Breast epithelium (tissue), 4 donors: ENCODE measurements at regions not wholly inside any gene's neighbourhood (a gene's known extent, or its start where the extent isn't known, plus 50 kb on each side); places are given as distances from the start of the nearest gene placed in this dataset.

Experiments
- DNase-seq, 2 donors: peaks; one replicate each; pipeline ENCODE4 v3.0.0-alpha.2; 2019; ENCODE audit warnings: low spot score in 2 of 2
- H3K27ac ChIP-seq, 2 donors: fragments of 200-600 bp; sonication (generic) in 1 of 2; one replicate each; pipeline ENCODE4 v1.5.1; 2016 to 2019; ENCODE audit warnings: mild to moderate bottlenecking in 1 of 2
- H3K27me3 ChIP-seq, 2 donors: fragments of 200-600 bp; sonication (generic) in 1 of 2; one replicate each; pipeline versions ENCODE4 v1.5.1 to v1.6.0; 2017 to 2019; ENCODE audit warnings: control low read depth in 1 of 2, mild to moderate bottlenecking in 1 of 2
- H3K36me3 ChIP-seq: fragments of 200-600 bp; one replicate; pipeline ENCODE4 v1.5.1; 2019
- H3K4me1 ChIP-seq, 2 donors: fragments of 200-600 bp; sonication (generic); one replicate each; pipeline ENCODE4 v1.5.1; 2016 to 2019; ENCODE audit warnings: control low read depth in 1 of 2
- H3K4me3 ChIP-seq, 3 donors: fragments of 200-600 bp; sonication (generic); 1 replicate in 2 of 3; 2 replicates in 1 of 3; pipeline ENCODE4 v1.5.1; 2016 to 2019; ENCODE audit warnings: mild to moderate bottlenecking in 3 of 3, moderate library complexity in 2 of 3
- H3K9me3 ChIP-seq, 2 donors: fragments of 200-600 bp; sonication (generic) in 1 of 2; one replicate each; pipeline ENCODE4 v1.5.1; 2016 to 2019; ENCODE audit warnings: control low read depth in 1 of 2
- CTCF ChIP-seq, 3 donors: fragments of 450-650 bp; IDR thresholded peaks; one replicate each; pipeline ENCODE4 v1.5.1; 2016 to 2017; ENCODE audit warnings: antibody characterized with exemption in 3 of 3, mild to moderate bottlenecking in 3 of 3, moderate library complexity in 3 of 3
- POLR2A ChIP-seq: fragments of 450-650 bp; IDR thresholded peaks from one replicate; pipeline ENCODE4 v1.6.1; 2016; ENCODE audit warnings: antibody characterized with exemption, mild to moderate bottlenecking, moderate library complexity
- POLR2AphosphoS5 ChIP-seq, 3 donors: sonication (generic); formaldehyde crosslinking; IDR thresholded peaks; one replicate each; pipeline ENCODE4 v1.6.1; 2017; ENCODE audit warnings: antibody characterized with exemption in 3 of 3
- intact Hi-C: fragments of 100-400 bp; cut with DNase I; formaldehyde crosslinking; loops from one replicate; pipeline ENCODE4 v1.15.1; 2023; ENCODE audit warnings: low total_unique reads

- intact Hi-C loops, result no loop called here
- H3K9me3 ChIP-seq, result no peaks in the 10 kb centered on the region
- no peaks in the 10 kb centered on the region for H3K36me3 ChIP-seq
- no peaks in the 10 kb centered on the region for H3K27me3 ChIP-seq
- H3K4me1 ChIP-seq, result no peaks in the 10 kb centered on the region
- TF ChIP-seq POLR2AphosphoS5 (IDR thresholded peaks at IDR 0.05) (no peak), CTCF (IDR thresholded peaks at IDR 0.05) (no peak), POLR2A (no peak)
- no peak for DNase-seq
- H3K27ac ChIP-seq, result no peak overlapping the region
- H3K4me3 ChIP-seq, result no peak overlapping the region
These were observed 105.3 kb upstream of the KIRREL3 start for GRCh38 chr11:127105593-127106541.

- Histone ChIP-seq H3K4me3 (no peak overlapping the region), H3K4me1 (no peaks in the 10 kb centered on the region), H3K27ac (no peak overlapping the region), H3K27me3 (no peaks in the 10 kb centered on the region), H3K9me3 (no peaks in the 10 kb centered on the region), H3K36me3 (no peaks in the 10 kb centered on the region)
- DNase-seq, result no peak
- TF ChIP-seq CTCF (IDR thresholded peaks at IDR 0.05), result no peak
- TF ChIP-seq POLR2A, result no peak
- TF ChIP-seq POLR2AphosphoS5 (IDR thresholded peaks at IDR 0.05), result no peak
- intact Hi-C loops, result no loop called here
These were observed 103.2 kb upstream of the KIRREL3 start for GRCh38 chr11:127103586-127104388.

- Histone ChIP-seq H3K27me3 (no peaks in the 10 kb centered on the region), H3K36me3 (no peaks in the 10 kb centered on the region), H3K4me1 (no peaks in the 10 kb centered on the region), H3K9me3 (peaks cover 0 to 6% of the 10 kb centered on the region in 2 donors), H3K27ac (no peak overlapping the region), H3K4me3 (no peak overlapping the region)
- intact Hi-C loops, result no loop called here
- DNase-seq, result no peak
- TF ChIP-seq POLR2AphosphoS5 (IDR thresholded peaks at IDR 0.05), result no peak
- TF ChIP-seq POLR2A, result no peak
- no peak for TF ChIP-seq CTCF (IDR thresholded peaks at IDR 0.05)
These were observed 98.1 kb upstream of the KIRREL3 start for GRCh38 chr11:127098684-127099083.

GRCh38 chr11:127080735-127081134 lies 80.2 kb upstream of the KIRREL3 start:
- Histone ChIP-seq H3K36me3 (no peaks in the 10 kb centered on the region), H3K27ac (no peak overlapping the region), H3K27me3 (no peaks in the 10 kb centered on the region), H3K9me3 (no peaks in the 10 kb centered on the region), H3K4me3 (no peak overlapping the region), H3K4me1 (no peaks in the 10 kb centered on the region)
- DNase-seq, result no peak
- TF ChIP-seq POLR2A (no peak), POLR2AphosphoS5 (IDR thresholded peaks at IDR 0.05) (no peak), CTCF (IDR thresholded peaks at IDR 0.05) (no peak)
- intact Hi-C loops, result no loop called here

- no peak overlapping the region for H3K4me3 ChIP-seq
- no peaks in the 10 kb centered on the region for H3K9me3 ChIP-seq
- H3K4me1 ChIP-seq, result no peaks in the 10 kb centered on the region
- intact Hi-C loops, result no loop called here
- TF ChIP-seq CTCF (IDR thresholded peaks at IDR 0.05) (no peak), POLR2A (no peak), POLR2AphosphoS5 (IDR thresholded peaks at IDR 0.05) (no peak)
- no peaks in the 10 kb centered on the region for H3K27me3 ChIP-seq
- H3K27ac ChIP-seq, result no peak overlapping the region
- DNase-seq, result no peak
- no peaks in the 10 kb centered on the region for H3K36me3 ChIP-seq
These were observed 75.2 kb upstream of the KIRREL3 start for GRCh38 chr11:127075758-127076157.
